ENCODE measurements at regions not wholly inside any gene's neighbourhood (a gene's known extent, or its start where the extent isn't known, plus 50 kb on each side); places are given as distances from the start of the nearest gene placed in this dataset.

DNA sequence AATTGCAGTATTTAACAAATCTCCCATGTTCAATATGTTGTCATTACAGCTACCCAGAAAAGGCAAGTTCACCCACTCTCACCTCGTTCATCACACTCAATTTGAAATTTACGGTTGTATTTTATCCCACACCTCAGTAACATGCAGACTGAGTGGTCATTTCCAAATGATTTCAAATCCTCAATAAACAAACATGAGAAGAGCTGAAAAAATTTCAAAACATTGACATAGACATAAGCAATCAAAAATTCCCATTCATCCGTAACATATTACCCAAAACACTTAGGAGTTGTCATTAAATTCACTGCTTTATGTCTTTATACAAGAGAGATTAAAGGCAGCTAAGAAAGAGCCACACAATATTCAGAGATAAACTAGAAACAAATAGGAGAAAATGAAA is 61.7 kb upstream of the NEBL start:
- CTCF ChIA-PET: interaction anchor here (0.5 kb wide), 1 partner anchor 10 kb away, joined by 6 read pairs; no protein-coding TSS in a partner anchor

DNA sequence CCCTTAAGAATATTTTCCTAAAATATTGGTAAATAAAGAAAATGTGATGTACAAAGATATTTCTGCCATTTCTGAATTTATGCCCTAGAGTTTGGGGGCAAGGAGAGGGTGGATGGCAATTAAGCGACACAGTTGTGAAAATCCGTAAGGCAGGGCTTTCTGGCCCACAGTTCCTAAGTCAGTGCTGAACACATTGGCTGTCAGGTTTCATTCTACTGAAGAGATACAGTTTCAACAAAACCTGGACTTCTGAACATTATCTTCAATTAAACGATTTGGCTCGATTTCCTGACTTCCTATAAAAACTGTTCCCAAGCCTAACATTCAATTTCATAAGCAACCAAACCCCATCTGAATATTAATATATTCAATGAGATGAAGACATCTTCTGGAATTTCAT is 61.1 kb upstream of the NEBL start:
- H3K9me3 Mint-ChIP-seq (ENCODE audit: low read depth, unreplicated experiment): no peaks in the 10 kb centered on the region
- H3K27me3 Mint-ChIP-seq (ENCODE audit: unreplicated experiment): no peaks in the 10 kb centered on the region
- no peaks in the 10 kb centered on the region for H3K36me3 Mint-ChIP-seq (ENCODE audit: insufficient read depth, unreplicated experiment)
- DNase-seq: no peak
- no peaks in the 10 kb centered on the region for H3K4me1 Mint-ChIP-seq (ENCODE audit: low read depth, unreplicated experiment)
- TF ChIP-seq, protein P1, sequence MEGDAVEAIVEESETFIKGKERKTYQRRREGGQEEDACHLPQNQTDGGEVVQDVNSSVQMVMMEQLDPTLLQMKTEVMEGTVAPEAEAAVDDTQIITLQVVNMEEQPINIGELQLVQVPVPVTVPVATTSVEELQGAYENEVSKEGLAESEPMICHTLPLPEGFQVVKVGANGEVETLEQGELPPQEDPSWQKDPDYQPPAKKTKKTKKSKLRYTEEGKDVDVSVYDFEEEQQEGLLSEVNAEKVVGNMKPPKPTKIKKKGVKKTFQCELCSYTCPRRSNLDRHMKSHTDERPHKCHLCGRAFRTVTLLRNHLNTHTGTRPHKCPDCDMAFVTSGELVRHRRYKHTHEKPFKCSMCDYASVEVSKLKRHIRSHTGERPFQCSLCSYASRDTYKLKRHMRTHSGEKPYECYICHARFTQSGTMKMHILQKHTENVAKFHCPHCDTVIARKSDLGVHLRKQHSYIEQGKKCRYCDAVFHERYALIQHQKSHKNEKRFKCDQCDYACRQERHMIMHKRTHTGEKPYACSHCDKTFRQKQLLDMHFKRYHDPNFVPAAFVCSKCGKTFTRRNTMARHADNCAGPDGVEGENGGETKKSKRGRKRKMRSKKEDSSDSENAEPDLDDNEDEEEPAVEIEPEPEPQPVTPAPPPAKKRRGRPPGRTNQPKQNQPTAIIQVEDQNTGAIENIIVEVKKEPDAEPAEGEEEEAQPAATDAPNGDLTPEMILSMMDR (IDR thresholded peaks at IDR 0.05; ENCODE audit: unreplicated experiment): no peak
- H3K27ac Mint-ChIP-seq (ENCODE audit: unreplicated experiment): no peak overlapping the region
- no peak overlapping the region for H3K4me3 Mint-ChIP-seq (ENCODE audit: low read depth, unreplicated experiment)
- CTCF ChIA-PET: interaction anchor here (0.5 kb wide), 1 partner anchor 11 kb away, joined by 6 read pairs; no protein-coding TSS in a partner anchor
- intact Hi-C loops (cut with micrococcal nuclease; ENCODE audit: unreplicated experiment): no loop called here
- no TSS peak for BruUV-seq (replicated peaks)

More for the DNA sequence above, 61.7 kb upstream of the NEBL start:
- BruUV-seq (replicated peaks): no TSS peak
- H3K9me3 Mint-ChIP-seq (ENCODE audit: low read depth, unreplicated experiment): no peaks in the 10 kb centered on the region
- no peaks in the 10 kb centered on the region for H3K27me3 Mint-ChIP-seq (ENCODE audit: unreplicated experiment)
- DNase-seq: no peak
- intact Hi-C loops (cut with micrococcal nuclease; ENCODE audit: unreplicated experiment): no loop called here
- H3K36me3 Mint-ChIP-seq (ENCODE audit: insufficient read depth, unreplicated experiment): no peaks in the 10 kb centered on the region
- TF ChIP-seq, protein P1 (IDR thresholded peaks at IDR 0.05; ENCODE audit: unreplicated experiment): no peak
- H3K4me1 Mint-ChIP-seq (ENCODE audit: low read depth, unreplicated experiment): no peaks in the 10 kb centered on the region
- H3K4me3 Mint-ChIP-seq (ENCODE audit: low read depth, unreplicated experiment): no peak overlapping the region
- H3K27ac Mint-ChIP-seq (ENCODE audit: unreplicated experiment): no peak overlapping the region

DNA sequence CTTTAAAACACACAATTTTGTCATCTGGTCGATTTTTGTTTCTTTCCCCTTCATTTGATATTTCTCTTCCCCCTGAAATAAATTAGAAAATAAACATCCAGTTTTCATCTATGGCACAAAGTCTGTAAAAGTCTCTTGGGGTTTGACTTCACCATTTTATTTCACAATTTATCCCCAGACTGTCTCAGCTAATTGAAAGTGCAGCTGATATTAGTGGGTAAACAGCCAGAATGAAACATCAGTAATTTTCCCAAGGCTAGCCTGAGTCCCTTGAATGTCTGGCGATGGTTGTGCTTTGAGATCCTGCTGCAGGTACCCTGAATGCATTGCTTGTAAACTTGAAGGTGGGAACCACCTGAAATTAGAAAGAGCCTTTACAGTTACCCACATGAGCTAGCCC is 60.6 kb upstream of the NEBL start:
- H3K27ac Mint-ChIP-seq (ENCODE audit: unreplicated experiment): no peak overlapping the region
- H3K36me3 Mint-ChIP-seq (ENCODE audit: insufficient read depth, unreplicated experiment): no peaks in the 10 kb centered on the region
- H3K4me3 Mint-ChIP-seq (ENCODE audit: low read depth, unreplicated experiment): no peak overlapping the region
- BruUV-seq (replicated peaks): no TSS peak
- CTCF ChIA-PET: no interaction called here
- intact Hi-C loops (cut with micrococcal nuclease; ENCODE audit: unreplicated experiment): no loop called here
- no peaks in the 10 kb centered on the region for H3K4me1 Mint-ChIP-seq (ENCODE audit: low read depth, unreplicated experiment)
- H3K27me3 Mint-ChIP-seq (ENCODE audit: unreplicated experiment): no peaks in the 10 kb centered on the region
- TF ChIP-seq, protein P1 (IDR thresholded peaks at IDR 0.05; ENCODE audit: unreplicated experiment): no peak
- H3K9me3 Mint-ChIP-seq (ENCODE audit: low read depth, unreplicated experiment): no peaks in the 10 kb centered on the region
- no peak for DNase-seq

DNA sequence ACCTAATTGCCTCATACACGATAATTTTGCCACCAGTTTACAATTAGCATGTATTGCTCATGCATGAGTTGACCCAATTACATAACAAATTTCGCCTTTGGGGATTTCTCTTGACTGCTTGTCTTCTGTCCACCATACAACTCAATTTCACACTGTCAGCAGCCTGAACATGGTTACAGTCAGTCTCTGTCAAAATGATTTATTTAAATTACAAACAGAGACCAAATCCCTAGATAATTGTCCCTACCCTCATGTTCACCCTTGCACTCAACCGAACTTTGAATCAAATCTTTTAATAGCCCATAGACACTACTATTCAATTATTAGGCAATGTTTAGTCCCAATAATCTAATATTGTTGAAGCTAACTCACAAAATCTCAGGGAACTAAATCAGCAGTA is 59.7 kb upstream of the NEBL start:
- DNase-seq: no peak
- Mint-ChIP-seq H3K9me3 (ENCODE audit: low read depth, unreplicated experiment) (no peaks in the 10 kb centered on the region), H3K36me3 (ENCODE audit: insufficient read depth, unreplicated experiment) (no peaks in the 10 kb centered on the region), H3K27me3 (ENCODE audit: unreplicated experiment) (no peaks in the 10 kb centered on the region), H3K27ac (ENCODE audit: unreplicated experiment) (no peak overlapping the region), H3K4me3 (ENCODE audit: low read depth, unreplicated experiment) (no peak overlapping the region), H3K4me1 (ENCODE audit: low read depth, unreplicated experiment) (no peaks in the 10 kb centered on the region)
- CTCF ChIA-PET: no interaction called here
- no TSS peak for BruUV-seq (replicated peaks)
- TF ChIP-seq, protein P1 (IDR thresholded peaks at IDR 0.05; ENCODE audit: unreplicated experiment): no peak
- intact Hi-C loops (cut with micrococcal nuclease; ENCODE audit: unreplicated experiment): no loop called here
